DOHH2 (cell line): ENCODE measurements at regions not wholly inside any gene's neighbourhood (a gene's known extent, or its start where the extent isn't known, plus 50 kb on each side); places are given as distances from the start of the nearest gene placed in this dataset.

Source experiments
- H3F3A ChIP-seq: fragments of 200-600 bp; sonication (generic), shearing (Covaris generic); 2 replicates; pipeline ENCODE4 v1.6.0; 2016; ENCODE audit warnings: antibody characterized with exemption, mild to moderate bottlenecking; ENCODE audit not compliant: control insufficient read depth, insufficient read depth
- H3K27ac ChIP-seq: fragments of 200-600 bp; sonication (generic); 2 replicates; pipeline ENCODE4 v1.5.1; 2014; ENCODE audit warnings: low read depth, mild to moderate bottlenecking, low read length, moderate library complexity
- H3K27me3 ChIP-seq: fragments of 200-600 bp; sonication (generic); 2 replicates; pipeline ENCODE4 v1.6.1; 2014; ENCODE audit warnings: mild to moderate bottlenecking, low read length, mixed read lengths; ENCODE audit not compliant: control insufficient read depth
- H3K36me3 ChIP-seq: fragments of 200-600 bp; sonication (generic); 2 replicates; pipeline ENCODE4 v1.6.1; 2014; ENCODE audit warnings: mild to moderate bottlenecking, low read length, moderate library complexity, mixed read lengths; ENCODE audit not compliant: control insufficient read depth
- H3K4me1 ChIP-seq: fragments of 200-600 bp; sonication (generic); 2 replicates; pipeline ENCODE4 v1.6.1; 2014; ENCODE audit warnings: mild to moderate bottlenecking, low read length, mixed read lengths; ENCODE audit not compliant: control insufficient read depth
- H3K4me2 ChIP-seq: fragments of 200-600 bp; sonication (generic); 2 replicates; pipeline ENCODE4 v1.6.0; 2014; ENCODE audit warnings: mild to moderate bottlenecking, low read length, moderate library complexity
- H3K4me3 ChIP-seq: fragments of 200-600 bp; sonication (generic); 2 replicates; pipeline ENCODE4 v1.5.1; 2014; ENCODE audit warnings: mild to moderate bottlenecking, low read length, mixed read lengths
- H3K79me2 ChIP-seq: fragments of 200-600 bp; sonication (generic); 2 replicates; pipeline ENCODE4 v1.6.1; 2014; ENCODE audit warnings: mild to moderate bottlenecking, low read length, mixed read lengths; ENCODE audit not compliant: control insufficient read depth
- H3K9me2 ChIP-seq: fragments of 200-600 bp; sonication (generic); replicated peaks from 2 replicates; pipeline ENCODE4 v1.6.1; 2014; ENCODE audit warnings: mild to moderate bottlenecking, low read length, mixed read lengths; ENCODE audit not compliant: control insufficient read depth
- H3K9me3 ChIP-seq: fragments of 200-600 bp; sonication (generic); 2 replicates; pipeline ENCODE4 v1.6.1; 2014; ENCODE audit warnings: antibody characterized with exemption, low read length, mixed read lengths; ENCODE audit not compliant: control insufficient read depth, insufficient read depth
- H4K20me1 ChIP-seq: fragments of 200-600 bp; sonication (generic); 2 replicates; pipeline ENCODE4 v1.6.0; 2014; ENCODE audit warnings: low read depth, mild to moderate bottlenecking, antibody characterized with exemption, low read length, moderate library complexity; ENCODE audit not compliant: control insufficient read depth, insufficient read depth
- EZH2phosphoT487 ChIP-seq: fragments of 200-600 bp; sonication (generic); IDR thresholded peaks from 2 replicates; pipeline ENCODE4 v1.6.1; 2017; ENCODE audit warnings: borderline replicate concordance, mild to moderate bottlenecking, antibody characterized with exemption, low read length, moderate library complexity, mixed read lengths
- TF ChIP-seq, protein P1 (sequence below): fragments of 200-600 bp; sonication (generic); IDR thresholded peaks from one replicate; pipeline ENCODE4 v1.5.1; 2014; ENCODE audit warnings: antibody characterized with exemption, mild to moderate bottlenecking, low read depth, low read length; ENCODE audit not compliant: poor library complexity, severe bottlenecking

- H3F3A ChIP-seq: no peaks in the 10 kb centered on the region
- H3K79me2 ChIP-seq: no peaks in the 10 kb centered on the region
- no peaks in the 10 kb centered on the region for H3K9me2 ChIP-seq
- no peaks in the 10 kb centered on the region for H4K20me1 ChIP-seq
- H3K36me3 ChIP-seq: no peaks in the 10 kb centered on the region
- no peaks in the 10 kb centered on the region for H3K27me3 ChIP-seq
- no peak for TF ChIP-seq EZH2phosphoT487
- TF ChIP-seq, protein P1, sequence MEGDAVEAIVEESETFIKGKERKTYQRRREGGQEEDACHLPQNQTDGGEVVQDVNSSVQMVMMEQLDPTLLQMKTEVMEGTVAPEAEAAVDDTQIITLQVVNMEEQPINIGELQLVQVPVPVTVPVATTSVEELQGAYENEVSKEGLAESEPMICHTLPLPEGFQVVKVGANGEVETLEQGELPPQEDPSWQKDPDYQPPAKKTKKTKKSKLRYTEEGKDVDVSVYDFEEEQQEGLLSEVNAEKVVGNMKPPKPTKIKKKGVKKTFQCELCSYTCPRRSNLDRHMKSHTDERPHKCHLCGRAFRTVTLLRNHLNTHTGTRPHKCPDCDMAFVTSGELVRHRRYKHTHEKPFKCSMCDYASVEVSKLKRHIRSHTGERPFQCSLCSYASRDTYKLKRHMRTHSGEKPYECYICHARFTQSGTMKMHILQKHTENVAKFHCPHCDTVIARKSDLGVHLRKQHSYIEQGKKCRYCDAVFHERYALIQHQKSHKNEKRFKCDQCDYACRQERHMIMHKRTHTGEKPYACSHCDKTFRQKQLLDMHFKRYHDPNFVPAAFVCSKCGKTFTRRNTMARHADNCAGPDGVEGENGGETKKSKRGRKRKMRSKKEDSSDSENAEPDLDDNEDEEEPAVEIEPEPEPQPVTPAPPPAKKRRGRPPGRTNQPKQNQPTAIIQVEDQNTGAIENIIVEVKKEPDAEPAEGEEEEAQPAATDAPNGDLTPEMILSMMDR: no peak
- no peak overlapping the region for H3K4me3 ChIP-seq
- no peak overlapping the region for H3K4me2 ChIP-seq
- H3K4me1 ChIP-seq: peaks cover 14% of the 10 kb centered on the region
- H3K9me3 ChIP-seq: peaks cover 22% of the 10 kb centered on the region
- H3K27ac ChIP-seq: no peak overlapping the region
Measured at GRCh38 chr13:50376895-50377575, 361.8 kb downstream of the KCNRG start.

DNA sequence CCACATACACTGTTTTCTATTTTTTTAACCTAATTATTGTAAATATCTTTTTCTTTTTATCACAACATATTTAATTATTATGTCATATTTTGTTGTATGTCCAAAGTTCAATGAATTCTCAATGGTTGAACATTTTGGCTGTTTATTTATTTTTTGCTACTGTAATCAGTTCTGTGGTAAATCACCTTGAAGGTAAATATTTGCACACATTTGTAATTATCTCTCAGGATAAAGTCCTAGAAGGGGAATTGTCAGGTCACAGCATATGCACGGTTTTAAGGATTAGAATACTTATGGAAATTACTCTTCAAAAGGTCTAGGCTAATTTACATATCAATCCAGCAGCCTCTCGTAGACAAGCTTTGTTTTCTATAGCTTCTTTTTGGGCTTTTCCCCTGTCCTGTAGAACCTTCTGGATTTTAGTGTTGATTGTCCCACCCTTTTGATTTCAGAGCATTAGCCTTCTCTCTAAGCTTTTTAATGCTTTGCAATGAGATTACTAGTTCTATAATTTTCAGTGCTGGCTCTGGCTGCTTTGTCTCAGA lies 362.6 kb downstream of the KCNRG start:
- no peaks in the 10 kb centered on the region for H3F3A ChIP-seq
- TF ChIP-seq, protein P1: no peak
- no peak for TF ChIP-seq EZH2phosphoT487
- peaks cover 25% of the 10 kb centered on the region for H3K9me3 ChIP-seq
- H4K20me1 ChIP-seq: no peaks in the 10 kb centered on the region
- no peaks in the 10 kb centered on the region for H3K36me3 ChIP-seq
- no peaks in the 10 kb centered on the region for H3K27me3 ChIP-seq
- no peak overlapping the region for H3K4me2 ChIP-seq
- no peaks in the 10 kb centered on the region for H3K9me2 ChIP-seq
- H3K79me2 ChIP-seq: no peaks in the 10 kb centered on the region
- H3K27ac ChIP-seq: no peak overlapping the region
- peaks cover 14% of the 10 kb centered on the region for H3K4me1 ChIP-seq
- no peak overlapping the region for H3K4me3 ChIP-seq

GRCh38 chr13:50378509-50379044 lies 363.3 kb downstream of the KCNRG start:
- Histone ChIP-seq H3K27ac (no peak overlapping the region), H3K36me3 (no peaks in the 10 kb centered on the region), H3K4me2 (no peak overlapping the region), H3K27me3 (no peaks in the 10 kb centered on the region), H3K9me3 (peaks cover 25% of the 10 kb centered on the region), H3K9me2 (no peaks in the 10 kb centered on the region), H3F3A (no peaks in the 10 kb centered on the region), H3K4me3 (no peak overlapping the region), H4K20me1 (no peaks in the 10 kb centered on the region), H3K4me1 (peaks cover 14% of the 10 kb centered on the region), H3K79me2 (no peaks in the 10 kb centered on the region)
- TF ChIP-seq, protein P1: no peak
- no peak for TF ChIP-seq EZH2phosphoT487
